ENCODE measurements at regions not wholly inside any gene's neighbourhood (a gene's known extent, or its start where the extent isn't known, plus 50 kb on each side); places are given as distances from the start of the nearest gene placed in this dataset.
"Not testable (repeated sequence)": the region's sequence is repeated elsewhere in the genome, so short reads cannot be mapped to it uniquely, and the experiment has no call there.

DNA sequence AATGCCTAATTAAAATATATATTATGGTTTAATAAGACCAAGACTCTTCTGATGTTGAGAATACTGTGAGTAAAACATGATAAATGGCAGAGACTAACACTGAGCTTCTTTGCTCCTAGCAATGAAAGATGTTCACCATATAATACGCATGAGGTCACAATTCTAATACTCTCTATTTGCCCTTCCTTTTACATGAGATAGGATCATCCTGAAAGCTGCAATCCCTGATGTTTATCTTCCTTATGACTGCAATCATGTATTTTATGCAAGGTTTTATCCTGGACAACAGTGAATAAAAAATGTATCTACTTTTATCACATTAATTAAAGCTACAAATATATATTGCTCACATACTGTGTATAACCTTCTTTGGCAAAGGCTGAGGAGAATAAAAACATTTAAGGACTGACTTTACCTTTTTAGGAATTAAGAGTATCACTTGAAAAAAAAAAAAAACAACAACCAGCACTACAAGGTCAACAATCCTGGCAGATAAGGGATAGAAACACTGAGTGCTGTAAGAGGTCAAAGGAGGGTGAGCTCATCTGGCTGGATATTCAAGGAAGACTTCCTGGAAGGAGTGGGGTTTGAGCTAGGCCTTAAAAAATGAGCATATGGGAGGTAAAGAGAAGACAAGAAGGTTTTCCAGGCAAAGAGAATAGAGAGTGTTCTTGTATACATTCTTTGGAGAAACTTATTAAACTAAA lies 99.9 kb downstream of the AREG start:
- DNase-seq (ENCODE audit: low read depth in 2 of 2), result no peak

DNA sequence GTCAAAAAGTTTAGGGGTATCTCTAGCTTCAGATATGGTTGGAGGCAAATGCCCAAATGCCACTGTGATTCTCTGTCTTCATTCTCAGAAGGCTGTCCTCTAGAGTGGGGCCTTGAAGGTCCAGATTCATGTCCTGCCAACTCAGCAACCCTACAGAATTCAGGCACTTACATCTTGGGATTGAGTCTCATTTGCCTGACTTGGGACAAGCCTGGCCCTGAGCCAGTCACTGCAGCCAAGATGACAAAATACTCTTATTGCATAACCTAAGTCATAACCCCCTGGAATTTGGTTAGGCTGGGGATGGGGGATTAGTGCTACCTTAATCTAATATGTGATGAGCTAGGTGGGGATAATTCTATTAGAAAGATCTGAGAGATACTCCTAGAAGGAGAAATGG lies 100.5 kb downstream of the AREG start:
- DNase-seq (ENCODE audit: low read depth in 2 of 2), result no peak

DNA sequence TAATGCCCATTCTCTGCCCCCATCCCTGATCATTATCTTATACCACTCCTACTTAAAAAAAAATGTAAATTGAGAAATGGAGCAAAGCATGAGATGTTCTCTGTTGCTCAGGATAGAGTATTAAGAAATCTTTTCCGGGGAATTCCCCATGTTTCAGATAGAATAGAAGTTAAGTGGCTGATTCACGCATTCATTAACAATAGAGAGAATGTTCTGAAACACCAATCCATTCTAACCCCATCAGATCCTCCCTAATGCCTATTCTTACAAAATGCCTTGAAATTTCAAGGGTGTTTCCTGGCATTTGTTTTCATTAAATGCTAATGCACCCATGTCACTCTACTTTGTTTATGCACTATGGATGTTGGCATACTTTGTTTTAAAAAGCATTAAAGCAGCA lies 101.1 kb downstream of the AREG start:
- no peak for DNase-seq (ENCODE audit: low read depth in 2 of 2)

DNA sequence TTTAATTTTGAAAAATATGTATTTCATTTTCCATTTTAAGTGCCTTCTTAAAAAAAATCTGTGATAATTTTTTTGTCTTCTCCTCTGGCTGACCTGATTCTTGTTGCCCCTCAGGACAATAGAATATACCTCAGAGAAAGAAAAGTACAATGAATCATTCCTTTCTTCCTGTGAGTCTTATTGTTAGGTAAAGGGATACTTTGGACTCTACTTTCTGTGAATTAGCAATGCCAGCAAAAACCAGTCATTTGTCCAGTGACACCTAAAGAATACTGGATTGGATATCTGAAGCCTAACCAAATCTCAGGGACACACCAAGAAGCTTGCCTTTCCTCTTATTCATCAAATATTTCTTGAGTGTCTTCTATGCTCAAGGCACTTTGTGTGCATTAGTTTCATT lies 102.1 kb downstream of the AREG start:
- no peak for DNase-seq (ENCODE audit: low read depth in 2 of 2)

DNA sequence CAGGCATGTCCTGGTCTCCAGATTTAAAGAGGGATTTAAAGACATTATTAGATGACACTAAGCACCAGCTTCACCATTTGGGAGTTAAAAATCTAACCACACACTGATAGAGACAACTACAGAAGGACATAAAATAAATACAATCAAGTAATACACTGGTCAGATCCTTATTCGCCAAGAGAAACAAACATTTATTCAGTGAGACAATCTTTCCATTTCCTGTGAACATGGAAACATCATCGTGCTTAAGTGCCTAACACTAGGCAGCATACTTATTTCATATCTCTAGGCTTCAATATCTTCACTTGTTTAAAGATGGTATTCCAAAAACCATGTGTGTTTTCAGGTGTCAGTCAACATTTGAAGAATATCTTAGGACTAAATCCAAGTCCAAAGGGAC lies 103.6 kb downstream of the AREG start:
- no peak for DNase-seq (ENCODE audit: low read depth in 2 of 2)

DNA sequence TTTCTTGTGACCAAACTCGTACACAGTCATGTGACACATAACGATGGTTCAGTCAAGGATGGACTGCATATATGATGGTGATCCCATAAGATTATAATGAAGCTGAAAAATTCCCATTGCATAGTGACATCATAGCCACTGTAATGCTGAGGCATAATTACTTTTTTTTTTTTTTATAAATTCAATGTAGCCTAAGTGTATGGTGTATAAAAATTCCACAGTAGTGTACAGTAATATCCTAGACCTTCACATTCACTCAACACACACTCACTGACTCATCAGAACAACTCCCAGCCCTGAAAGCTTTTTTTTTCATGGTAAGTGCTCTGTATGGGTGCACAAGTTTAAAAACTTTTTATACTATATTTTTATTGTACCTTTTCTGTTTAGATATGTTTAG lies 105.0 kb downstream of the AREG start:
- DNase-seq (ENCODE audit: low read depth in 2 of 2), result no peak

DNA sequence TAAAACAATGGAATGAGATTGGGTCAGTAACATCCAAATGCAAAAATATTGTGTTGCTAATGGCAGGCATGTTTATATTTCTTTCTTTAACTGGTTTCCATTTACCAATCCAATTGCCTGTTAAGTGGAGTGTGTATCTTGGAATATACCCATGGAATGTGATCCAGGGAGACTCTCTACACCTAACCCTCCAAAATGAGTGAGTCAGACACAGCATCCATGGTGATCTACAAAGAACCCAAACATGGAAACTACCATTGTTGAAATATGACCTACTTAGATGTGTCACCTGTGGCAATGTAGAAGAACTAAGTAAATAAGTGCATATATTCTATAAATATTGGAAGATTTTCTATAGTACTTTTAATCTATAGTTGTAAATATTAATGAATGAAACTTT lies 110.3 kb downstream of the AREG start:
- no peak for DNase-seq (ENCODE audit: low read depth in 2 of 2)

DNA sequence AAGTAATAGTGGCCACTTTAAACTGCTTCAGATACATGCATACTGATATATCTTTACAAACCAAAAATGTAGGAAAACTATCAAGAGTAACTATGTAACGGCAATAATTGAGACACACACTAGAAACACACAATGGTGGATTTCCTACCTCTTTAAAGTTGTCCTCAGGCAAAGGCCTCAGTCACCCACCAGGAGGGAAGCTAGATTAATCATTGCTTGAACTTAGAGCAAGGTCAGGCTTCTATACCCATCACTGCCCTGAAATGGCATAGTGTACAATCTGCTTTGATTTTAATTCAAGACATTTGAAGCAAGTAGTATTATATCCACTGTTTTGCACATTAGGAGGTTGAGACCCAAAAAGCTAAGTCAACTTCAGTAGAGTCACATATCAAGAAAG lies 110.9 kb downstream of the AREG start:
- DNase-seq (ENCODE audit: low read depth in 2 of 2), result no peak

DNA sequence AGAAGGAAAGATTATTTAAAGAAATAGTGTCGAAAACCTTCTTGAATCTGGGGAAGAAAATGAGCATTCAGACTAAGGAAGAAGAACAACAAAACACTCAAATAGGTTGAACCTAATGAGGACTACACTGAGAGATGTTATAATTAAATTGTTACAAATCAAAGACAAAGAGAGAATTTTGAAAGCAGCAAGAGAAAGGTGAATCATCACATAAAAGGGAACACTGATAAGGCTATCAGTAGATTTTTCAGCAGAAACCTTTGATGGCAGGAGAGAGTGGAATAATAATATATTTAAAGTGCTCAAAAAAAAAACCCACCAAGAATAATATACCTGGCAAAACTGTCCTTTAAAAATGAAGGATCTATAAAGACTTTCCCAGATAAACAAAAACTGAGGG lies 114.9 kb downstream of the AREG start:
- no peak for DNase-seq (ENCODE audit: low read depth in 2 of 2)

DNA sequence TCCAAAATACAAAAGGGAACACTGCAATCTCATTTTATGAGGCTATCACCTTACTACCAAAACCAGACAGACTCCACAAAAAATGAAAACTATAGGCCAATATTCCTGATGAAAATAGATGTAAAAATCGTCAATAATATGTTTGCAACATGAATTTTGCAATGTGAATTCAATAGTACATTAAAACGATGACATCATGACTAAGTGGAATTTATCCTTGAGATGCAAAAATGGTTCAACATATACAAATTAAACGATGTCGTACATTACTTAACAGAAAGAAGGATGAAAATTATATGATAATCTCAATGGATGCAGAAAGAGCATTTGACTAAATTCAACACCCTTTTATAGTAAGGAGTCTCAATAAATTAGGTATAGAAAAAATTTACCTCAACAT lies 123.0 kb downstream of the AREG start:
- no peak for DNase-seq (ENCODE audit: low read depth in 2 of 2)

DNA sequence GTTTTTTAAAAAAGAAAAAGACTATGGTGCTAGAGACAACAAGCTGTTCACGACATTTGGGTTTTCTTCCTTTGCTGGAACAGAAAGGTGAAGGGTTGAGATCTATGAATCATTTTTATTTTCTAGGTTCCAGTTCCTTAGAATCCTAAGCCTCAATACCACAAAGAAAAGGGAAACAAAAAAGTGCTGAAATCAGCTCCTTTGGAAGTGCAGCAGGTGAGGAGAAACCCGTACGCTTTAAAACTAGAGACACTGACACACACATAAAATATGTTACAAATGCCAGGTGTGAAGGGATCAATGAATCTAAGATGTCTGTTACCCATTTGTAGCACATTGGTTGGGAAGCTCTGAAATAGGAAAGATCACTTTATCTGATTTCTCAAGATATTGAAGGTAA lies 125.2 kb downstream of the AREG start:
- no peak for DNase-seq (ENCODE audit: low read depth in 2 of 2)

DNA sequence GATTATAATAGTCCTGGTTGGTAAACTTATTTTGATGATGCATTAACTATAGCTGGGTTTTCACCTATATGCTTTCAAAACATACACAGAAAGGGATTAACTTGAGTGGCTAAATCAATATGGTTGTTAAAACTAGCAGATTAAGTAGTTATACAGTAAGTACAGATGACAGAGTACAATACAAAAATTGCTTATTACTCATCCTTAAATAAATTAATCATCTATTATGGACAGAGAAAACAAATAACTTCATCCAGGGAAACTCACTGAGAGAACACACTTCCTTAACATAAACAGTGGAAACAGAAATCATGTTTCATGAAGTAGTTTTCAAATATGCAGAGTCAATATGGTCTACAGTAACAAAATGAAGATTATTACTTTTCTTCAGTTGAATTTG lies 133.4 kb downstream of the AREG start:
- DNase-seq (ENCODE audit: low read depth in 2 of 2), result no peak

DNA sequence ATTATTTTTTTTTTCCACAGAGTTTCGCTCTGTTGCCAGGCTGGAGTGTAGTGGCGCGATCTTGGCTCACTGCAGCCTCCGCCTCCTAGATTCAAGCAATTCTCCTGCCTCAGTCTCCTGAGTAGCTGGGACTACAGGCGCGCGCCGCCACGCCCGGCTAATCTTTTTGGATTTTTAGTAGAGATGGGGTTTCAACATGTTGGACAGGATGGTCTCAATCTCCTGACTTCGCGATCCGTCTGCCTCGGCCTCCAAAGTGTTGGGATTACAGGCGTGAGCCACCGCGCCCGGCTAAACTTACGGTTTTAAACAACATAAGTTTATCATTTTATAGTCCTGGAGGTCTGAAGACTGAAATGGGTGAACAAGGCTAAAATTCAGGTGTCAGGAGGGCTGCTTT lies 133.9 kb downstream of the AREG start:
- not testable (repeated sequence) for DNase-seq (ENCODE audit: low read depth in 2 of 2)

DNA sequence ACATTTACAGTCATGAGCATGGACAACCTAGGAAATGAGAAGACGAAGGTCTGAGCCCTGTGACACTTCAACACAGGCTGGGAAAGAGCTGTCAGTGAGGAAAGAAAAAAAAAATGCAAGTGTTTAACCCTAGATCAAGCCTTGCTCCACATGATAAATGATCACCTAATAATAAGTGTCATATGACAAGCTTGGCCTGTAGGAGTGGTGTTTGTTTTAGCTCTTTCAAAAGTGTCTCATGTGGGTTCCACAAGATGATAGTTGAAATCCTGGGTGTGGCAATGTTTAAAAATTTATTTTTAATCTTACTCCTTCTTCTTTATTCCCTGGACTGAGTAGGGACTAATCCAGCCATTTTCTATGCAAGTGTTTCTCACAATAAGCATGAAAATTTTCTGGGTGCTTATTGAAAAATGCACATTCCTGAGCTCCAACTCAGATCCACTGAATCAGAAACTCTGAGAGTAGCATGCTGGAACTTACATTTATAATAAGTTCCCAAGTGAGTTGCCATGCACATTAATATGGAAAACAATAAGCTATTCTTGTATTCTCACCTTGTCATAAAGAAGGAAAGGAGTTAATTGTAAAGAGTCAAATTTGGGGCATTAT lies 138.3 kb downstream of the AREG start:
- DNase-seq (ENCODE audit: low read depth in 2 of 2), result no peak

DNA sequence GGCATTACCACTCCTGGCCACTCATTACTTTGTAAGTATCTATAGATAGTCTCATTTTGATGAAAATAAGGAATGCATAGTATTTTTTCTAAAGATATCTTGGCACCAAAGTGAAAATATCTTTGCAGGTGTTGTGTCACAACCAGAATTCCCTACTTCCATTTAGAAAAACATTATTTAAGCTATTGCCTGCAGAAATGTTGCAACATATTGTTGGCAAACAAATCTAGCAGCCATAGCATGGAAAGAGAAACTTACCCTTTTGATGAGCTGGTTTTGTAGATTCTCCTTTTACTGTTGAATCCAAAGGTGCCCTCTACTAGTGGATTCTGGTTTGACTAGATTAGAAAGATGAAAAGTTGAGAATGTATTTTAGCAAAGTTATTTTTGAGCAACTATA lies 138.8 kb downstream of the AREG start:
- DNase-seq (ENCODE audit: low read depth in 2 of 2), result no peak

DNA sequence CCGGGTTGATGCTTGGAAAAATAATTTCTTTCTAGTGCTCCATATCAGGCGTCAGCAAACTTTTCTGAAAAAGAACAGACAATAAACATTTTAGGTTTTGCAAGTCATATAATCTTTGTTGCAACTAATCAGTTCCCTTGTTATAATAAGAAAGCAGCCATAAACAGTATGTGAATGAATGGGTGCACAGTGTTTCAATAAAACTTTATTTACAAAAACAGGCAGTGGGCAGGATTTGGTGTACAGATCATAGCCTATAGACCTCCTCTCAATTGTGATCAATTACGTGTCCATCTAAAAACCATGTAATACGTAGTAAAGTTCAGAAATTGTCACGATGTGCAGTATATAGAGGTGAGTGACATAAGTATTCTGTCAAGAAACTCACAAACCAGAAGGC lies 143.4 kb downstream of the AREG start:
- DNase-seq (ENCODE audit: low read depth in 2 of 2), result no peak

DNA sequence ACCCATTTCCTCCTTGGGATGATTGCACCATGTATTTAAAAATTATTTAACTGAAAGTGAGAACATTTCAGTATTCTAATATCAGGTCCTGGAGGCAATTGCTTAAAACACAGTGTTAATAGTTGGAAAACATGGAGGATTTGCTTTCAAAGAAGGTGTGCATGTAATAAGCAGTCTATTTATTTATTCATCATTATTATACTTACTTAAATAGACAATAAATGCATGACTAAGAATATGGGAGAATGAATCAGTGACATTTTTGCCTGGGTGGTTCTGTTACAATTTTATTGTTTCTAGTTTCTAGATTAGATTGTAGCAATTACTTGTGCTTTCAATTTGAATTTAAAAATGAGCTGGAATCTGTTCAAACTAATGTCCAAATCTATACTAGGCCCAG lies 145.5 kb downstream of the AREG start:
- DNase-seq (ENCODE audit: low read depth in 2 of 2), result no peak

DNA sequence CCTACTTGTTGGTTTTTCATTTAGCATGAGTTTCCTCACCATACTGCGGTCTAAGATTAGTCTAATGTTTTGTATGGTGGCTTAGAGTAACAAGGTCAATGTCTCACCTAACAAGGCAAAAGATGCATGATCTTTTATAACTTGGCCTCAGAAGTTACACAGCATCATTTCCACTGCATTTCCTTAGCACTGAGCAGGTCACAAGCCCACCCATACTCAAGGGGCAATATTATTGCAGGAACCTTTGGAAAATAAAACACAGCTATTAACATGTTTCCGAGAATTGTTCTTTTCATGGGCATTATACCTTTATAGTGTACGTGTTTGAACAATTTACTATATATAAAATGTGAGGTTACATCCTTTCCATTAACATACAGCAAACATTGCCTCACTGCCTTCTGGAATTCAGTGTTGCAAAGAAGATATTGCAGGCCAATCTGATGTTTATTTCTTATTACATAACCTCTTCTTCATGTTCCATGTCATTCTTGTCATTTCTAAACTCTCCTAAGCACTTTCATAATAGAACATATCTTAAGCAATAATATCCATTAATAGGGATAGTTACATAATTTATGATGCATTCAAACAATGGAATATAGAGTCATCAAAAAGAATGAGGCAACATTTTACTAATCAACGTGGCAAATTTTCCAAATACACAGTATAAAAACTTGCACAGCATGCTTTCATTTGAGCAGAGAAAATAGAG lies 153.8 kb downstream of the AREG start:
- DNase-seq (ENCODE audit: low read depth in 2 of 2), result no peak

DNA sequence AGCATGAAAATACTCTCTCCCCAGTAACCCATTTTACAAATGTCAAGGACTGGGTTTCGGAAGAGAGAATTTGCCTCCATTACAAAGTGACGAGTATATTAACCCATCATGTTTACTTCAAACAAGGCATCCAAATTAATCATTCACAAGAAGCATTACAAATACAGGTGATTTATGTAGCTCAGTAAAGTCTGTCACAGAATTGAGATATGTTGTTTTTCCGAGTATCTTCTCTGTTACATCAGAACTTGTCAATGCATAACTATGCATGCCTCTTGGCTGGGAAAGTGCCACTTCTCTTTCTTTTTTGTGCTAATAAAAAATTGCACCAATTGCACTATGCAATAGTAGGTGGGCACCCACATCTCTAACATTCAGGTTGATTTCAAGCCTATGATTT lies 158.2 kb downstream of the AREG start:
- DNase-seq (ENCODE audit: low read depth in 2 of 2), result no peak

DNA sequence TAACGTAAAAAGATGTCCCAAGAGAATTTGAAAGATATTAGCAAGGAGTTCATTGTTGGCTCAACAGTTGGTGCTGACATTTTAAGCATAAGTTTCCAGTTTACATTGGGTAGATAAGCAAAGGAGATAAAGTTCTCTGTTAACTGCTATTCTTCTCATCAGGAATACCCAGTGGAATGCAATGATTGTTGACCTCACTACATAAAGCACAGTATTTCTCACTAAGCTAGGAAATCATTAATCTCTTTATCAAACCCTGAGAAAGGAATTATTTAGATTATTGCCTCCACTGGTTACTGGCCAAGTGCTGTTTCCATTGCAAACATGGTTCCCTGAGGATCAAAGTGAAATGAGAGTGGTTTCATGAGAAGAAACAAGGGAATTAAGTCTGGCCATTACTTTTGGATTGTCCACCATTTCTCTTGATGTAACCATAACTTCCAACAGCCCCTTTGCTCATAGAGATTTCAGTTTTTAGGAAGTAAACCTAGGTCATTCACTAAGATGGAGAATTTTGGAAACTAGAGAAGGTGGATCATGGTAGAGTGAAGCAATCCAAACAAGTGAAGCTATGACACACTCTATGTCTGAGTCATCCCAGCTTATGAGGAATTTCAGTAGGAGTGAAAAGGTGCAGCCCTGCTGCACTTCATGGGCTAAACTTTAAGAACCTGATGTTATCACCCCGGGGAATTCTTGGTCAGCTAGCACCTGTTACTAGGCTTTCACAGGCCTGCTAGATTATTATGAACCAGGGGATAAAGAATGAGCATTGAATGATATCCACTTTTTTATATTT lies 163.4 kb downstream of the AREG start:
- DNase-seq (ENCODE audit: low read depth in 2 of 2), result no peak

DNA sequence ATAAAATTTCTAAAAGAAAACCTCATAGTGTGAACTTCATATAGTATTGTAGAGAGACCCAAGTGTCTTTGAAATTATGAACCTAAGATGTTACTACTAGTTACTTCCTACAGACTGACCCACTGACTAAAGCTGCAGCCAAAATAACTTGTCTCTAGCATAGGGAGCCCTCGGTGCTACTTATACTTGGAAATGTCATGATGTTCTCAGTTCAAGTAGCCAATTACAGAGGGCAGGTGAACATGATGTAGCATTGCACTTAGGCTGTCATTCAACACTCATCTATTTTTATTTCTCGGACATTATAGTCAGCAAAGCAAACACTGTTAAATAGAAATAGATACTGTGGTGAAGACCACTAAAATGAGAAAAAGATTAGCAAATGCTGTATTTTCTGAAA lies 165.6 kb downstream of the AREG start:
- no peak for DNase-seq (ENCODE audit: low read depth in 2 of 2)

DNA sequence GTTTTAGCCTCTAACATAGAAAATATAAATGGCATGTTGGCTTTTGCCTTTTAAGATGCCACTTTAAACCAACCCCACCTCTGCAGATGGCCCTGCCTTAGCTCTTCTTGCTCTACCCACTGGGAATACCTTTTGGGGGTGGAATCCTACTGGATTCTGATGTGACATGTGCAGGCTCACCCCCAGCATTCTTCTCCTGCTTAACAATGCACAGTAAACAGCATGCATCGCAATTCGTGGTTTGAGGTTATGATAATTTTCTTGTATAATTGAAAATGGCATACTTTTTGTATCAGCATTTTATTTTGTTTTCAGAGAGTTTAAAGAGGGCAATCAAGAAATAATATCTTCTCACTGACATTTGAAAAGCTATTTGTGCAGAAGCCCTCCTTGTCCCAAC lies 167.9 kb downstream of the AREG start:
- DNase-seq (ENCODE audit: low read depth in 2 of 2), result no peak

DNA sequence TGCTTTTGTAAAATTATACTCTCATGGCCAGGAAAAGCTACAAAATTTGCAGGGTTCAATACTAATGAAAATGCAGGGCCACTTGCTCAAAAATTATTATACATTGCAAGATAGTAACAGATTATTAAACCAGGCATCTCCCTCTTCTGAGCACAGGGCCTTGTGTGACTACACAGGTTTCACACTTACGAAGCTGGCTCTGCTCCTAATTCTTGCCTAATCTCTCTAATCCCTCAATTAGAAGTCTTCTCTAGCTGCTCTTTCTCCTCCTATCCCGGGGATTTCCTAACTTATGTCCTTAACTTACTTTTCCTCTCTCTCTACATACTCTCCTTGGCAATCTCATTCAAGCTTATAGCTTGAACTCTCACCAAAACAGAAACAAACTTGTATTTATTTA lies 168.3 kb downstream of the AREG start:
- DNase-seq (ENCODE audit: low read depth in 2 of 2), result no peak

All from stimulated activated CD4-positive, alpha-beta T cell treated with anti-CD3 and anti-CD28 coated beads, Interleukin-1b, Interleukin-23, amount 100 ng/mL, for 4 hours (primary cell).